Psoas muscle (tissue), 7 donors: ENCODE measurements at regions not wholly inside any gene's neighbourhood (a gene's known extent, or its start where the extent isn't known, plus 50 kb on each side); places are given as distances from the start of the nearest gene placed in this dataset.

ENCODE experiments used
- ATAC-seq, 4 donors: fragments of 200-7000 bp; cut with Tn5 transposase; one replicate each; pipeline ENCODE4 v1.9.1; 2020; ENCODE audit warnings: moderate library complexity in 3 of 4, mild to moderate bottlenecking in 2 of 4
- DNase-seq, 2 donors: peaks; one replicate each; pipeline ENCODE4 v3.0.0-alpha.2; 2020
- H3K27ac ChIP-seq: fragments of 200-600 bp; one replicate; pipeline ENCODE4 v1.8.0; 2022
- H3K27me3 ChIP-seq, 3 donors: fragments of 200-600 bp in 1 of 3; one replicate each; pipeline versions ENCODE4 v1.6.1 to v1.8.0; 2013 to 2022; ENCODE audit warnings: low read length in 2 of 3, mild to moderate bottlenecking in 2 of 3, moderate library complexity in 1 of 3; ENCODE audit not compliant: insufficient read depth in 3 of 3
- H3K36me3 ChIP-seq, 2 donors: fragments of 200-600 bp in 1 of 2; one replicate each; pipeline versions ENCODE4 v1.6.1 to v1.8.0; 2013 to 2022; ENCODE audit warnings: low read depth in 1 of 2, mild to moderate bottlenecking in 1 of 2, moderate library complexity in 1 of 2; ENCODE audit not compliant: insufficient read depth in 1 of 2
- H3K4me1 ChIP-seq: fragments of 200-600 bp; one replicate; pipeline ENCODE4 v1.8.0; 2022
- H3K4me3 ChIP-seq: fragments of 200-600 bp; one replicate; pipeline ENCODE4 v1.8.0; 2022; ENCODE audit warnings: mild to moderate bottlenecking
- H3K9me3 ChIP-seq: fragments of 200-600 bp; one replicate; pipeline ENCODE4 v1.8.0; 2022
- CTCF ChIP-seq: fragments of 200-600 bp; IDR thresholded peaks from one replicate; pipeline ENCODE4 v1.8.0; 2022; ENCODE audit warnings: antibody characterized with exemption
- WGBS, 3 donors: extraction: QIAGEN DNeasy Blood & Tissue Kit; methylation state at CpG; one replicate each; pipeline versions ENCODE4 v1.1.6 to v1.1.7; 2013; 5-methylcytosine and 5-hydroxymethylcytosine counted together
- intact Hi-C, 2 donors: fragments of 100-400 bp; cut with DNase I; formaldehyde crosslinking; loops; one replicate each; pipeline versions ENCODE4 v1.11.0 to v1.14.2; 2022
- donor health status: healthy with polysubstance abuse.
- donor health status: DM: no; HTN: no; CAD: no; lungs with moderate emphysema.
- donor health status: Bipolar disorder and iron deficiency.
- donor health status: healthy.
- donor health status: DM: yes; HTN: yes; CAD: no.
- donor health status: DM: no; HTN: no; CAD: no.
- donor health status: DM: yes; HTN: yes; CAD: no.

- intact Hi-C loops, result no loop called here
- Histone ChIP-seq H3K4me3 (no peak overlapping the region), H3K27me3 (no peaks in the 10 kb centered on the region), H3K27ac (no peak overlapping the region), H3K36me3 (no peaks in the 10 kb centered on the region), H3K9me3 (no peaks in the 10 kb centered on the region), H3K4me1 (no peaks in the 10 kb centered on the region)
- DNase-seq (no peak), ATAC-seq (no peak)
- no peak for TF ChIP-seq CTCF
These were observed 639.7 kb upstream of the C9orf72 start for GRCh38 chr9:28212979-28213378.

- H3K27ac ChIP-seq, result no peak overlapping the region
- WGBS, 3 donors, result 28 to 57% (median 44%) methylated on average over 5 of the region's 5 CpGs
- H3K4me3 ChIP-seq, result no peak overlapping the region
- TF ChIP-seq CTCF, result no peak
- no peaks in the 10 kb centered on the region for H3K36me3 ChIP-seq
- intact Hi-C loops, result no loop called here
- DNase-seq (no peak), ATAC-seq (no peak)
- no peaks in the 10 kb centered on the region for H3K27me3 ChIP-seq
- no peaks in the 10 kb centered on the region for H3K9me3 ChIP-seq
- no peaks in the 10 kb centered on the region for H3K4me1 ChIP-seq
These were observed 642.4 kb upstream of the C9orf72 start for GRCh38 chr9:28215536-28216299.

GRCh38 chr9:28232686-28233085, 659.4 kb upstream of the C9orf72 start:
- H3K4me3 ChIP-seq, result no peak overlapping the region
- 87 to 97% (median 96%) methylated on average over 1 of the region's 1 CpG for WGBS, 3 donors
- TF ChIP-seq CTCF, result no peak
- H3K4me1 ChIP-seq, result no peaks in the 10 kb centered on the region
- no peaks in the 10 kb centered on the region for H3K27me3 ChIP-seq
- no peaks in the 10 kb centered on the region for H3K9me3 ChIP-seq
- DNase-seq, result no peak
- intact Hi-C loops, result no loop called here
- no peak for ATAC-seq
- no peak overlapping the region for H3K27ac ChIP-seq
- no peaks in the 10 kb centered on the region for H3K36me3 ChIP-seq

- Histone ChIP-seq H3K36me3 (no peaks in the 10 kb centered on the region), H3K4me3 (no peak overlapping the region), H3K4me1 (no peaks in the 10 kb centered on the region), H3K27me3 (no peaks in the 10 kb centered on the region), H3K9me3 (no peaks in the 10 kb centered on the region), H3K27ac (no peak overlapping the region)
- intact Hi-C loops, result no loop called here
- no peak for ATAC-seq
- no peak for TF ChIP-seq CTCF
- no peak for DNase-seq
- WGBS, 3 donors, result 65 to 68% (median 68%) methylated on average over 6 of the region's 6 CpGs
These were observed 661.0 kb upstream of the C9orf72 start for GRCh38 chr9:28234133-28234893.
